OCI-LY3 (cell line): ENCODE measurements at regions not wholly inside any gene's neighbourhood (a gene's known extent, or its start where the extent isn't known, plus 50 kb on each side); places are given as distances from the start of the nearest gene placed in this dataset.

Experiments
- CTCF ChIP-seq: fragments of 200-600, 300-600 bp; sonication (generic); IDR thresholded peaks from 2 replicates; pipeline ENCODE4 v1.5.1; 2014; ENCODE audit warnings: antibody characterized with exemption, low read length, low read depth
- EZH2phosphoT487 ChIP-seq: fragments of 200-600 bp; shearing (Covaris generic); IDR thresholded peaks from 2 replicates; pipeline ENCODE4 v1.6.1; 2018; ENCODE audit warnings: antibody characterized with exemption, mixed run types, low read depth

- TF ChIP-seq CTCF = no peak
- TF ChIP-seq EZH2phosphoT487 = no peak
Observed at GRCh38 chrX:107573016-107573415, 55.3 kb upstream of the PRPS1 start.
